Fibroblast of pulmonary artery (primary cell): ENCODE measurements at regions not wholly inside any gene's neighbourhood (a gene's known extent, or its start where the extent isn't known, plus 50 kb on each side); places are given as distances from the start of the nearest gene placed in this dataset.

ENCODE experiments used
- DNase-seq: peaks from one replicate; pipeline ENCODE4 v3.0.0-alpha.2; 2010; ENCODE audit warnings: low read depth
- H3K4me3 ChIP-seq: replicated peaks from 2 replicates; pipeline ENCODE4 v1.5.1; 2011; ENCODE audit warnings: low read depth, mild to moderate bottlenecking, control low read depth, low read length, moderate library complexity
- CTCF ChIP-seq: IDR thresholded peaks from 2 replicates; pipeline ENCODE4 v1.5.1; 2011; ENCODE audit warnings: mild to moderate bottlenecking, control low read depth, low read length, inconsistent platforms; ENCODE audit errors: missing control alignments

DNA sequence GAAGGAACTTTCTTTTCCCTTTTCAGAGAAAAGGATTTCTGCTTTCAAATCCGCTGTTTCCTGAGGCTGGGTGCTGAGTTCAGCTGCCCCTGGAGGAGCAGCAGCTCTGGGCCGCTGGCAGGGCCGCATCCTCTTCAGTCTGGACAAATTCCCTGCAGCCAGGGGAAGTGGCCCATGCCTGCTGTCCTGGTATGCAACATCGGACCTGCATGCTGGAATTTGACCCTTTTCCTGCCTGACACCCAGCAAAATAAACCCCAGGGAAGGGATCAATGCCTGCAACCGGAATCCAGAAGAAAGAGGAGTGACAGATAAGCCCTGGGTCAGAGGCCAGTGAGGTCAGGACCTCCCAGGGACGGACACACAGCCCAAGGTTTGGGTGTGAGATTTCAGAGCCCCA lies 54.1 kb upstream of the LINC01488 start:
- no peak overlapping the region for H3K4me3 ChIP-seq
- no peak for DNase-seq
- no peak for TF ChIP-seq CTCF

- no peak for TF ChIP-seq CTCF
Observed at GRCh38 chr11:69427906-69428880, 53.3 kb upstream of the LINC01488 start.

GRCh38 chr11:69429716-69430491 lies 51.6 kb upstream of the LINC01488 start:
- TF ChIP-seq CTCF: no peak
- no peak overlapping the region for H3K4me3 ChIP-seq
- no peak for DNase-seq

More at GRCh38 chr11:69427906-69428880, 53.3 kb upstream of the LINC01488 start:
- DNase-seq: no peak
- H3K4me3 ChIP-seq: no peak overlapping the region

GRCh38 chr11:69430566-69430965 lies 50.9 kb upstream of the LINC01488 start:
- H3K4me3 ChIP-seq: no peak overlapping the region
- TF ChIP-seq CTCF: no peak
- DNase-seq: no peak

- TF ChIP-seq CTCF: no peak
- no peak for DNase-seq
- no peak overlapping the region for H3K4me3 ChIP-seq
Observed at GRCh38 chr11:69431136-69431535, 50.3 kb upstream of the LINC01488 start.
